ENCODE measurements at regions not wholly inside any gene's neighbourhood (a gene's known extent, or its start where the extent isn't known, plus 50 kb on each side); places are given as distances from the start of the nearest gene placed in this dataset.

GRCh38 chr13:44028734-44029133 is 149.0 kb downstream of the LACC1 start:
- Histone ChIP-seq H4K20me1 (ENCODE audit: insufficient read depth, low read length) (no peaks in the 10 kb centered on the region), H3K4me3 (replicated peaks in 1 of 3; ENCODE audit: low read depth in 2 of 3, low read length in 3 of 3) (no peak overlapping the region), H3K4me1 (ENCODE audit: control insufficient read depth in 1 of 2, insufficient read depth in 2 of 2, low read length in 2 of 2) (no peaks in the 10 kb centered on the region), H2AFZ (ENCODE audit: insufficient read depth, low read depth, low read length, poor library complexity, severe bottlenecking) (no peak overlapping the region), H3K36me3 (replicated peaks in 1 of 2; ENCODE audit: control insufficient read depth in 1 of 2, insufficient read depth in 2 of 2, low read length in 2 of 2) (no peaks in the 10 kb centered on the region), H3K9me3 (replicated peaks in 1 of 2; ENCODE audit: control insufficient read depth in 1 of 2, insufficient read depth in 1 of 2, low read length in 2 of 2) (no peaks in the 10 kb centered on the region), H3K79me2 (ENCODE audit: insufficient read depth, low read length) (no peaks in the 10 kb centered on the region), H3K9ac (ENCODE audit: insufficient read depth, low read length, poor library complexity, severe bottlenecking) (no peak overlapping the region), H3K27me3 (ENCODE audit: control insufficient read depth in 2 of 2, insufficient read depth in 2 of 2, low read length in 2 of 2) (no peaks in the 10 kb centered on the region), H3K27ac (ENCODE audit: low read depth in 1 of 2, low read length in 2 of 2) (no peak overlapping the region), H3K4me2 (replicated peaks; ENCODE audit: extremely low read depth, low read length, poor library complexity, severe bottlenecking) (no peak overlapping the region)
- Mint-ChIP-seq H3K9me3 (peaks cover 0 to 2% (median 0%) of the 10 kb centered on the region in 7 donors), H3K4me3 (no peak overlapping the region), H3K4me1 (no peaks in the 10 kb centered on the region), H3K27ac (no peak overlapping the region), H3K27me3 (ENCODE audit: low read depth in 3 of 3) (peaks cover 2 to 4% (median 3%) of the 10 kb centered on the region in 3 donors), H3K36me3 (no peaks in the 10 kb centered on the region)
- intact Hi-C loops (cut with micrococcal nuclease), result no loop called here
- DNase-seq, result no peak
- no CpG with 5 or more reads among the region's 3 CpGs for WGBS (ENCODE audit: insufficient coverage)
- no peak for TF ChIP-seq CTCF (IDR thresholded peaks at IDR 0.05)

- H3K9ac ChIP-seq (ENCODE audit: insufficient read depth, low read length, poor library complexity, severe bottlenecking), result no peak overlapping the region
- peaks cover 0 to 2% (median 0%) of the 10 kb centered on the region in 7 donors for H3K9me3 Mint-ChIP-seq
- H2AFZ ChIP-seq (ENCODE audit: insufficient read depth, low read depth, low read length, poor library complexity, severe bottlenecking), result no peak overlapping the region
- 97% methylated on average over 3 of the region's 3 CpGs for WGBS (ENCODE audit: insufficient coverage)
- no peaks in the 10 kb centered on the region for H3K9me3 ChIP-seq (replicated peaks in 1 of 2; ENCODE audit: control insufficient read depth in 1 of 2, insufficient read depth in 1 of 2, low read length in 2 of 2)
- no peaks in the 10 kb centered on the region for H4K20me1 ChIP-seq (ENCODE audit: insufficient read depth, low read length)
- H3K27me3 Mint-ChIP-seq (ENCODE audit: low read depth in 3 of 3), result peaks cover 2 to 8% (median 3%) of the 10 kb centered on the region in 3 donors
- no peaks in the 10 kb centered on the region for H3K79me2 ChIP-seq (ENCODE audit: insufficient read depth, low read length)
- intact Hi-C loops (cut with micrococcal nuclease), result no loop called here
- no peaks in the 10 kb centered on the region for H3K36me3 Mint-ChIP-seq
- no peaks in the 10 kb centered on the region for H3K4me1 ChIP-seq (ENCODE audit: control insufficient read depth in 1 of 2, insufficient read depth in 2 of 2, low read length in 2 of 2)
- H3K4me2 ChIP-seq (replicated peaks; ENCODE audit: extremely low read depth, low read length, poor library complexity, severe bottlenecking), result no peak overlapping the region
- H3K27ac Mint-ChIP-seq, result no peak overlapping the region
- H3K27me3 ChIP-seq (ENCODE audit: control insufficient read depth in 2 of 2, insufficient read depth in 2 of 2, low read length in 2 of 2), result no peaks in the 10 kb centered on the region
- no peak overlapping the region for H3K27ac ChIP-seq (ENCODE audit: low read depth in 1 of 2, low read length in 2 of 2)
- H3K36me3 ChIP-seq (replicated peaks in 1 of 2; ENCODE audit: control insufficient read depth in 1 of 2, insufficient read depth in 2 of 2, low read length in 2 of 2), result no peaks in the 10 kb centered on the region
- no peaks in the 10 kb centered on the region for H3K4me1 Mint-ChIP-seq
- no peak for DNase-seq
- no peak overlapping the region for H3K4me3 ChIP-seq (replicated peaks in 1 of 3; ENCODE audit: low read depth in 2 of 3, low read length in 3 of 3)
- no peak for TF ChIP-seq CTCF (IDR thresholded peaks at IDR 0.05)
- H3K4me3 Mint-ChIP-seq, result no peak overlapping the region
Observed at GRCh38 chr13:44030615-44031014, 150.9 kb downstream of the LACC1 start.
